ENCODE measurements at regions not wholly inside any gene's neighbourhood (a gene's known extent, or its start where the extent isn't known, plus 50 kb on each side); places are given as distances from the start of the nearest gene placed in this dataset.
A peak's percentile ranks its signal among the peaks of the same experiment; 100 is the strongest.

DNA sequence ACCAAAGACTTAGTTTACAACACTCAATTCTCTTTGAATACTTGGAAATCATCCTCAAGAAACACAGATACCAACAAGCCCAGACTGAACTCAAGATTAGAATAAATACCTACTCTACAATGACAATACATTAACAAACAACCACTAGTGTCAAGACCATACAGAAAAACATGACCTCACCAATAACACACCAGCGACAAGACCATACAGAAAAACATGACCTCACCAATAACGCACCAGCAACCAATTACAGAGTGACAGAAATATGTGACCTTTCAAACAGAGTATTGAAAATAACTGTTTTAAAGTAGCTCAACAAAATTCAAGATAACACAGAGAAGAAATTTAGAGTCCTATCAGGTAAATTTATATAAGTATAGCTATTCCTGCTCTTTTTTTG, 876.0 kb downstream of the EPHA3 start:
- Mint-ChIP-seq H3K9me3 (ENCODE audit: unreplicated experiment) (no peaks in the 10 kb centered on the region), H3K4me3 (ENCODE audit: unreplicated experiment) (no peak overlapping the region), H3K27ac (ENCODE audit: low read depth, unreplicated experiment) (no peak overlapping the region), H3K27me3 (ENCODE audit: insufficient read depth, unreplicated experiment) (no peaks in the 10 kb centered on the region), H3K4me1 (ENCODE audit: insufficient read depth, unreplicated experiment) (no peaks in the 10 kb centered on the region), H3K36me3 (ENCODE audit: insufficient read depth, unreplicated experiment) (no peaks in the 10 kb centered on the region)
- no peak for TF ChIP-seq CTCF (IDR thresholded peaks at IDR 0.05; ENCODE audit: unreplicated experiment)
- no peak for DNase-seq (ENCODE audit: unreplicated experiment)
- intact Hi-C loops (cut with micrococcal nuclease): no loop called here
- ChIA-PET CTCF (no interaction called here), POLR2A (no interaction called here)
- BruUV-seq (replicated peaks): no TSS peak

DNA sequence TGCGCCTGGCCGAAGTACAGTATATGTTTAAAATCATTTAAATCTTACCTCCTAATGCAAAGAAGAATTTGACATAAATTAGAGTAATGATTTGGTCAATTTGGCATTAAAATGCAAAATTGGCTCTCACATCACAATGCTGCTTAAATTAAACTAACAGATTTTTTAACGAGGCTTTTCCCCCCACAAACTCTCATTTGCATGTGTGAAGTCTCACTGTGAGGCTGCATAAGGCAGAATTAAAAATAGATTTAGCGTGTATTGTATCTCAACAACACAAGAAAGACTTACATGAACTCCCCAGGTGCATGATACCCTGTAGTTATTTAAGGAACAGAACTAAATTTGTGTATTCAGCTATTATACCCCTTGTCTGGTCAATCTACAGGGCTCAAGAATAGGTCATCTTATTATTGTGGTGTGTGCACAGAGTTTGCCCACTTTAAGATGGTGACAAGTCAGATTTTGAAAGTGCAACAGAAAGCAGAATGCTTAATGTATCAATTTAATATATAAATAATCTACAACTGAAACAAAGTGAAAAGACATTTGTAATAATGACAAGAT, 897.9 kb downstream of the EPHA3 start:
- BruUV-seq (replicated peaks): no TSS peak
- Mint-ChIP-seq H3K36me3 (ENCODE audit: insufficient read depth, unreplicated experiment) (no peaks in the 10 kb centered on the region), H3K4me3 (ENCODE audit: unreplicated experiment) (no peak overlapping the region), H3K4me1 (ENCODE audit: insufficient read depth, unreplicated experiment) (peaks cover 24% of the 10 kb centered on the region), H3K27ac (ENCODE audit: low read depth, unreplicated experiment) (no peak overlapping the region), H3K27me3 (ENCODE audit: insufficient read depth, unreplicated experiment) (no peaks in the 10 kb centered on the region), H3K9me3 (ENCODE audit: unreplicated experiment) (no peaks in the 10 kb centered on the region)
- no peak for DNase-seq (ENCODE audit: unreplicated experiment)
- intact Hi-C loops (cut with micrococcal nuclease): no loop called here
- CTCF ChIA-PET: no interaction called here
- no peak for TF ChIP-seq CTCF (IDR thresholded peaks at IDR 0.05; ENCODE audit: unreplicated experiment)
- POLR2A ChIA-PET: no interaction called here

DNA sequence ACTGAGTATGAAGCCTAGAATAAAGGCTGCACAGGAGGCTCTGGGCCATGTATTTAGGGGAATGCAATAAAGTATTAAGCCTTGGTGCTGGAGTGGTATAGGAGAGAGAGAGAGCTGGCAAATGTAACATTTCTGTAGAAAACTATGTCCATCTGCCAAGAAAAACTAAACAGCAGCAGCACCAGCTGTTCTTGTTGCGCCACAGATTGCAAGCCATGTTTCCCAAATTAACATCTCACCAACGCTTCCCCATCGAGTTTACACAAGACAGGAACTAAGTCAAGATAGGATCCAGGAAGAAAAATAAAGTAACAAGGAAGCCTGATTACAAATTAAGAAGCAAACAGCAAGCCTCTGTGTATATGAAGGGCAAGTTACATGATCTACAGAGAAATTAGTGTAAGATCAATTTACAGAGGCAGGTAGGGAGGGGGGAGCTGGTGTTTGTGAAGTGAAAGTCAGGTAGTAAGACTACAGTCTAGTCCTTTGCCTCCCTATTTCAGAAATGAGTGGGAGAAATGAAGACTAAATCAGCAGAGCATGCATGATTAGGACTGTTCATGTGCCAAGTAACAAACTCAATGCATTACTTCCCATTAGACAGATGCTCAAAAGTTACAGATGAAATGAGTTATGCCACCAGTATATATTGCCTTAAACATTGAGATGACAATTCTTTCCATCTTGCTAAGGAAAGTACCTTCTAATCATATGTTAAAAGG, 900.5 kb downstream of the EPHA3 start:
- peak; percentile 79 for DNase-seq (ENCODE audit: unreplicated experiment)
- Mint-ChIP-seq H3K4me1 (ENCODE audit: insufficient read depth, unreplicated experiment) (peaks cover 30% of the 10 kb centered on the region), H3K27ac (ENCODE audit: low read depth, unreplicated experiment) (peak overlapping the region; percentile 57), H3K27me3 (ENCODE audit: insufficient read depth, unreplicated experiment) (no peaks in the 10 kb centered on the region), H3K9me3 (ENCODE audit: unreplicated experiment) (no peaks in the 10 kb centered on the region), H3K4me3 (ENCODE audit: unreplicated experiment) (peak overlapping the region; percentile 61), H3K36me3 (ENCODE audit: insufficient read depth, unreplicated experiment) (no peaks in the 10 kb centered on the region)
- CTCF ChIA-PET: interaction anchor here (0.6 to 1.6 kb wide), 3 partner anchors 11 to 787 kb away, joined by 3 read pairs; no protein-coding TSS in a partner anchor
- BruUV-seq (replicated peaks): no TSS peak
- no peak for TF ChIP-seq CTCF (IDR thresholded peaks at IDR 0.05; ENCODE audit: unreplicated experiment)
- intact Hi-C loops (cut with micrococcal nuclease): no loop called here
- POLR2A ChIA-PET: interaction anchor here (0.6 to 1.0 kb wide), 2 partner anchors 12 to 901 kb away, joined by 3 to 8 read pairs; partner anchors contain the start of gene EPHA3

GRCh38 chr3:90010341-90010740, 902.9 kb downstream of the EPHA3 start:
- Mint-ChIP-seq H3K4me3 (ENCODE audit: unreplicated experiment) (peak overlapping the region; percentile 3), H3K4me1 (ENCODE audit: insufficient read depth, unreplicated experiment) (peaks cover 30% of the 10 kb centered on the region), H3K9me3 (ENCODE audit: unreplicated experiment) (no peaks in the 10 kb centered on the region), H3K36me3 (ENCODE audit: insufficient read depth, unreplicated experiment) (no peaks in the 10 kb centered on the region), H3K27ac (ENCODE audit: low read depth, unreplicated experiment) (peak overlapping the region; percentile 69), H3K27me3 (ENCODE audit: insufficient read depth, unreplicated experiment) (no peaks in the 10 kb centered on the region)
- intact Hi-C loops (cut with micrococcal nuclease): no loop called here
- CTCF ChIA-PET: interaction anchor here (0.6 to 1.3 kb wide), 2 partner anchors 25 to 82 kb away, joined by 3 read pairs; no protein-coding TSS in a partner anchor
- peak; percentile 33 for DNase-seq (ENCODE audit: unreplicated experiment)
- POLR2A ChIA-PET: interaction anchor here (0.6 kb wide), 1 partner anchor 893 kb away, joined by 5 read pairs; no protein-coding TSS in a partner anchor
- BruUV-seq (replicated peaks): no TSS peak
- no peak for TF ChIP-seq CTCF (IDR thresholded peaks at IDR 0.05; ENCODE audit: unreplicated experiment)
